Endothelial cell (in vitro differentiated cells): ENCODE measurements at regions not wholly inside any gene's neighbourhood (a gene's known extent, or its start where the extent isn't known, plus 50 kb on each side); places are given as distances from the start of the nearest gene placed in this dataset.

Source experiments
- DNase-seq: peaks from one replicate; pipeline ENCODE4 v3.0.0; 2021; ENCODE audit warnings: low spot score
- H3K27ac Mint-ChIP-seq: one replicate; pipeline ENCODE4 v1.8.0; 2021; ENCODE audit warnings: mixed read lengths, inconsistent platforms; ENCODE audit not compliant: unreplicated experiment
- H3K27me3 Mint-ChIP-seq: one replicate; pipeline ENCODE4 v1.8.0; 2021; ENCODE audit warnings: mild to moderate bottlenecking, moderate library complexity, mixed read lengths, inconsistent platforms; ENCODE audit not compliant: unreplicated experiment
- H3K36me3 Mint-ChIP-seq: one replicate; pipeline ENCODE4 v1.8.0; 2021; ENCODE audit warnings: mild to moderate bottlenecking, low read depth, mixed read lengths, inconsistent platforms; ENCODE audit not compliant: unreplicated experiment
- H3K4me1 Mint-ChIP-seq: one replicate; pipeline ENCODE4 v1.8.0; 2021; ENCODE audit warnings: mild to moderate bottlenecking, mixed read lengths, inconsistent platforms; ENCODE audit not compliant: unreplicated experiment
- H3K4me3 Mint-ChIP-seq: one replicate; pipeline ENCODE4 v1.8.0; 2021; ENCODE audit warnings: mild to moderate bottlenecking, mixed read lengths, inconsistent platforms; ENCODE audit not compliant: unreplicated experiment
- H3K9me3 Mint-ChIP-seq: one replicate; pipeline ENCODE4 v1.8.0; 2021; ENCODE audit warnings: mixed read lengths, inconsistent platforms; ENCODE audit not compliant: unreplicated experiment
- CTCF ChIP-seq: fragments of 200-600 bp; sonication (generic); IDR thresholded peaks from one replicate; pipeline ENCODE4 v1.5.0; 2021; ENCODE audit warnings: antibody characterized with exemption; ENCODE audit not compliant: unreplicated experiment

GRCh38 chr4:37771771-37772170, 54.7 kb upstream of the PGM2 start:
- H3K27ac Mint-ChIP-seq: no peak overlapping the region
- H3K27me3 Mint-ChIP-seq: peaks cover 4% of the 10 kb centered on the region
- no peak overlapping the region for H3K4me3 Mint-ChIP-seq
- H3K9me3 Mint-ChIP-seq: no peaks in the 10 kb centered on the region
- no peaks in the 10 kb centered on the region for H3K36me3 Mint-ChIP-seq
- no peak for TF ChIP-seq CTCF
- peaks cover 13% of the 10 kb centered on the region for H3K4me1 Mint-ChIP-seq
- DNase-seq: no peak

- Mint-ChIP-seq H3K9me3 (no peaks in the 10 kb centered on the region), H3K27ac (no peak overlapping the region), H3K27me3 (peaks cover 4% of the 10 kb centered on the region), H3K36me3 (no peaks in the 10 kb centered on the region), H3K4me1 (peaks cover 13% of the 10 kb centered on the region), H3K4me3 (no peak overlapping the region)
- no peak for TF ChIP-seq CTCF
- DNase-seq: no peak
Observed at GRCh38 chr4:37770016-37770415, 56.5 kb upstream of the PGM2 start.

GRCh38 chr4:37769391-37769989, 57.0 kb upstream of the PGM2 start:
- no peak for DNase-seq
- H3K36me3 Mint-ChIP-seq: no peaks in the 10 kb centered on the region
- no peak for TF ChIP-seq CTCF
- no peak overlapping the region for H3K27ac Mint-ChIP-seq
- H3K4me3 Mint-ChIP-seq: no peak overlapping the region
- H3K27me3 Mint-ChIP-seq: peaks cover 4% of the 10 kb centered on the region
- peaks cover 13% of the 10 kb centered on the region for H3K4me1 Mint-ChIP-seq
- no peaks in the 10 kb centered on the region for H3K9me3 Mint-ChIP-seq

GRCh38 chr4:37767546-37767945, 58.9 kb upstream of the PGM2 start:
- H3K27ac Mint-ChIP-seq: no peak overlapping the region
- no peaks in the 10 kb centered on the region for H3K36me3 Mint-ChIP-seq
- no peaks in the 10 kb centered on the region for H3K9me3 Mint-ChIP-seq
- H3K27me3 Mint-ChIP-seq: peaks cover 4% of the 10 kb centered on the region
- TF ChIP-seq CTCF: no peak
- no peak for DNase-seq
- no peaks in the 10 kb centered on the region for H3K4me1 Mint-ChIP-seq
- H3K4me3 Mint-ChIP-seq: no peak overlapping the region

- H3K36me3 Mint-ChIP-seq: no peaks in the 10 kb centered on the region
- no peak for DNase-seq
- no peaks in the 10 kb centered on the region for H3K4me1 Mint-ChIP-seq
- no peak for TF ChIP-seq CTCF
- H3K27me3 Mint-ChIP-seq: peaks cover 4% of the 10 kb centered on the region
- H3K27ac Mint-ChIP-seq: no peak overlapping the region
- no peak overlapping the region for H3K4me3 Mint-ChIP-seq
- H3K9me3 Mint-ChIP-seq: no peaks in the 10 kb centered on the region
Observed at GRCh38 chr4:37767019-37767418, 59.5 kb upstream of the PGM2 start.
